IMR-90 (cell line): ENCODE measurements at regions not wholly inside any gene's neighbourhood (a gene's known extent, or its start where the extent isn't known, plus 50 kb on each side); places are given as distances from the start of the nearest gene placed in this dataset.

Source experiments
- CEBPB ChIP-seq: IDR thresholded peaks from 2 replicates; pipeline ENCODE4 v1.6.1; 2012; ENCODE audit warnings: low read depth, low read length, improper control_type of control experiment
- CTCF ChIP-seq: conservative IDR thresholded peaks from 2 replicates; pipeline ENCODE4 v1.5.1; 2012; ENCODE audit warnings: mild to moderate bottlenecking, low read depth, low read length, improper control_type of control experiment
- MXI1 ChIP-seq: IDR thresholded peaks from 2 replicates; pipeline ENCODE4 v1.6.1; 2012; ENCODE audit warnings: low read depth, mild to moderate bottlenecking, low read length, moderate library complexity, borderline replicate concordance
- POLR2A ChIP-seq: IDR thresholded peaks from 2 replicates; pipeline ENCODE4 v1.6.1; 2012; ENCODE audit warnings: mild to moderate bottlenecking, low read depth, low read length
- USF2 ChIP-seq: fragments of 150-350 bp; IDR thresholded peaks from 2 replicates; pipeline ENCODE4 v1.6.1; 2017; ENCODE audit warnings: mild to moderate bottlenecking, antibody characterized with exemption, low read length, low read depth

DNA sequence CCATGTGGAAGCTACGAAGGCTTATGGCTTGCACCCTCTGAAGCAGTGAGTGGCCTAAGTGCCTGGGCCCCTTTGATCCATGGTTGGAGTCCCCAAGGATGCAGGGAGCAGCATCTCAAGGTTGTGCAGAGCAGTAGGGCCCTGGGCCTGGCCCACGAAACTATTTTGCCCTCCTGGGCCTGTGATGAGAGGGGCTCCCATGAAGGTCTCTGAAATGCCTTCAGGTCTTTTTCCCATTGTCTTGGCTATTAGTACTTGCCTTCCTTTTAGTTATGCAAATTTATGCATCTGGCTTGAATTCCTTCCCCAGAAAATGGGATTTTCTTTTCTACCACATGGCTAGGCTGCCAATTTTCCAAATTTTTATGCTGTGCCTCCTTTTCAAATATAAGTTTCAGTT lies 158.8 kb upstream of the MME start:
- TF ChIP-seq CTCF (no peak), POLR2A (no peak), CEBPB (no peak), USF2 (no peak), MXI1 (no peak)
